HG03196 (cell line): ENCODE measurements at regions not wholly inside any gene's neighbourhood (a gene's known extent, or its start where the extent isn't known, plus 50 kb on each side); places are given as distances from the start of the nearest gene placed in this dataset.

Experiments
- ATAC-seq: cut with Tn5 transposase; IDR thresholded peaks from one replicate; pipeline ENCODE4 v1.9.1; 2021; ENCODE audit not compliant: unreplicated experiment

- ATAC-seq = no peak
Measured at GRCh38 chr13:73195091-73195490, 136.3 kb downstream of the KLF5 start.

- ATAC-seq = no peak
Measured at GRCh38 chr13:73194310-73194709, 135.5 kb downstream of the KLF5 start.

DNA sequence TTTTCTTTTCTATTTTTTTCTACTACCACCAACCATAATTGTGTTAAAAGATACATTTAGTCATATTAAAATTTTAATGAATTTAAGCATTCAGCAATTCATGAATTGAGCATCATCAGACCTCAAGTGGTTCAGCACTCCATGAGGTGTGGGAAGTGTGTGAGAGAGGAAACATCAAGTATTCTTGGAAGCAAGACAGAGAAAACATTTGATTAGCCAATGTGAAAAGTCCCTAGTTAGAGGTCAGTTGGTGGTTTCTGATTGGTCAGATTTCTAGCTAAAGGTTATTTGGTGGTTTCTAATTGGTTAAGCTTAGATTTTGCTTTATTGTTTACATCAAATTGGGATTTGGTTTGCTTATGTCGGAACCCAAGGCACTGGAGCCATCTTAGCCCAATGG is 134.7 kb downstream of the KLF5 start:
- ATAC-seq = no peak

DNA sequence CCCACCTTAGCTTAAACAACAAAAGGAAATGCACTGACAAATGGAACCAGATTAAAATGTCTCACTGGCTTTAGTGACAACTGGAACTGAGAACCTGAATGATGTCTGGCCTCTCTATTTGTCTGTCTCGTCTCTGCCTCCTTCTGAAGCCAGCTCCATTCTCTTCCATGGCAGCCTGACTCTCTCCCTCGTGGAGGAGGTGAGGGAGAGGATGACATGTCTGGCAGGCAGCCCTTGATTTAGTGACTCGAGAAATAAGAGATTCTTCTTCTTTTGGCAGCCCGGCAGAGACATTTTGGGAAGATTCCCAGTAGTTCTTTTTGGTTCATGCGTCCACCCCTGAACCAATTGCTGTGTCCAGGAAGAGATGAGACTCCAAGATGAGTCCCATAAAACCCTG is 131.7 kb downstream of the KLF5 start:
- no peak for ATAC-seq

DNA sequence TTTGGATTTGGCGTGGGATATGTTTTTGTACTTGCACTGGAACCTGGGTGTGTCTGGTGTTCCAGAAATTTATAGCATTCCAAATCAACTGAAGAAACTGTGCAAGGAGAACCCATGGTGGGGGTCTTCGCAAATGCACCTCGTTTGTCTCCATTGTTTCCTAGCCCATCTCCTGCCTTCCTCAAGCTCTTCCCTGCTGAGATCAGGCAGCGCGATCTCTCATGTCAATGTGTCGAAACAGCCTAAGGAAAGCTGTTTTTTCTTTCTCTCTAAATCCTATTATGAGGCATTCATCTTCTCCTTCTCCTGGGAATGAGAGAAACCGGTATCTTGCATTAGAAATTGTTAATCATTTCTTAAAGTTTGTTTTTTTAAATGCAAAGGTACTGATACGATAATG is 131.0 kb downstream of the KLF5 start:
- no peak for ATAC-seq

- ATAC-seq = no peak
Measured at GRCh38 chr13:73189362-73189761, 130.6 kb downstream of the KLF5 start.

GRCh38 chr13:73187106-73187505 is 128.3 kb downstream of the KLF5 start:
- no peak for ATAC-seq

DNA sequence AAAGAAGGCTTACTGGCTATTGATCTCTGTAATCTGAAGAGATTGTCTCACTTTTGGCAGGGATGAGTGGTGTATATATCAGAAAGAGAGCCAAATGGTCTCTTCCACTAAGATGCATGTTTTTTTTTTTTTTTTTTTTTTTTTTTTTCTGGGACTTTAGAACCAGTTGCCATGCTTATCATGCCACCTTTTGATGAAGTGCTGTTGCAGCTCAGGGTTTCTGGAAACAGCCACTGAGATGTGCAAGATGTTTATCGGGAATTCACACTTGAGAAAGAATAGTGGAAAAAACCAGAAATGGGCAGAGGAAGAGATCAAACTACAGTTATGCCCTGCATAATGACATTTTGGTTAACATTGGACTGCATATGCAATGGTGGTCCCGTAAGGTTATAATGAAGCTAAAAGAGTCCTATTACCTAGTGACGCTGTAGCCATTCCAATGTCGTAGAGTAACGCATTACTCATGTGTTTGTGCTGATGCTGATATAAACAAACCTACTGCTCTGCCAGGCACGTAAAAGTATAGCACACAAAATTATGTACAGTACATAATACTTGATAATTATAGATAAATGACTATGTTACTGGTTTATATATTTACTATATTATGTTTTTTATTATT is 121.0 kb downstream of the KLF5 start:
- no peak for ATAC-seq

DNA sequence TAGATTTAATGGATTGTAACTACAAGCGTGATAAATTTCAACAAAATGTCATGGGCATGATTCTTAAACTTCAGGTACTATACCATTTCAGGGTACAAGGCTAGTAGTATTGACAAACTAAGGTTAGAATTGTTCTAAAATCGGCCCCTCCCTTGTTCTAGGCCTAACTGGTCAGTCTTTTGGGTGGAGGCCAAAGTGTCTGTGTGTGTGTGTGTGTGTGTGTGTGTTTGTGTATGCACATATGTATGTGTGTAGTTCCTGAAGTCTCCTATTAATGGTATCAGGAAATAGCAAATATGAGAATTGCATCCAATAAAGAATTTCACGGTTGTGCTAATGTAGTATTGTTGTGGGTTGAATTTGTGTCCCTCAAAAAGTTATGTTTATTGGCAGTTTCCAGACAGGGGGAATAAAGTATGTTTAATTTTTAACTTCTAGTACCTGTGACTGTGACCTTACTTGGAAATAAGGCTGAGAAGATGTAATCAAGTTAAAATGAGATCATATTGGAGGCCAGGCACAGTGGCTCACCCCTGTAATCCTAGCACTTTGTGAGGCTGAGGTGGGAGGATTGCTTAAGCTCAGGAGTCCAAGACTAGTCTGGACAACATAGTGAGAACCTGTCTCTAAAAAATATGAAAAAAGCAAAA is 119.2 kb downstream of the KLF5 start:
- no peak for ATAC-seq

- ATAC-seq = no peak
Measured at GRCh38 chr13:73177017-73177416, 118.2 kb downstream of the KLF5 start.

DNA sequence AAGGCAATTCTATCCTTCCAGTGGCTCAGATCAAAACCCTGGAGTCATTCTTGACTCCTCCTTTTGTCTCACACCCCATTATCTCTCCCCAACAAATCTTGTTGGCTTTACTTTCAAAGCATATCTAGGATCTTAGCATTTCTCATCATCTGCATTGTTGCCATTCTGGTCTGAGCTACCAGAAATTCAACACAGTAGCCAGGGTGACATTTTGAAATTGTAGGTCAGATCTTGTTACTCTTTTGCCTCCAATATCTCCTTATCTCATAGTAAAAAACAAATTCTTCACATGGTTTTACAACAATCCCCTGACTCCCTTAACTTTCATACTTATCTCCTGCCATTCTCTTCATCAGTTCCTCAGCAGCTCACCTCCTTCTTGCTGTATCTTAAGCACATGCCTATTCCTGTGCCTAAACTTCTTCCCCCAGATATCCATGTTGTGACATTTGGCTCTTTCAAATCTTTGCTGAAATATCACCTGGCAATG is 115.8 kb downstream of the KLF5 start:
- no peak for ATAC-seq

DNA sequence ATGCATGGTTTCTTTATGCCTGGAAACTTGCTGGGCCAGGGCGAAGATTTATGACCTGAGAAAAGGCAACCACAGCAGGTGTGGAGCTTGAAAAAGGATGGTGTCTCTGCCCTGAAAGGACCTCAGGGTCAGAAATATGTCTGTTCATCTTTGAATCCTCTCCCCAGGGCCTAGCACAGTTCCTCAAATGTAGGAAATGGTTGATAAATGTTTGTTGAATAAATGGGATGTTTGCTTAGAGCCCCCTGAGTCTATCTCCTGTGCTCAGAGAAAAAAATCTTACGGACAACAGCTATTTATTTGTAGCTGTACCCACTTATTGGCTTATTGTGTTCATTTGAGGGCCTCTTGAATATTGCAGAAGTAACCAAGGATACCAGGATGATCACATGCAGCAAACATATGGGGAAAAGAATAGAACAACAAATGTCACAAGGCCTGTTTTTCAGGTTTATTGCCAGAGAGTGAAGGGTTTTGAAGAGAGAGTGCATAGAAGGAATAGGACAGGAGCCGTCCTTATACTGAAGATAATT is 114.5 kb downstream of the KLF5 start:
- ATAC-seq = no peak

GRCh38 chr13:73171926-73172325 is 113.1 kb downstream of the KLF5 start:
- ATAC-seq = no peak

GRCh38 chr13:73171271-73171682 is 112.5 kb downstream of the KLF5 start:
- ATAC-seq = no peak

GRCh38 chr13:73169971-73170370 is 111.2 kb downstream of the KLF5 start:
- no peak for ATAC-seq

GRCh38 chr13:73168953-73169401 is 110.2 kb downstream of the KLF5 start:
- ATAC-seq = no peak

GRCh38 chr13:73168226-73168952 is 109.6 kb downstream of the KLF5 start:
- ATAC-seq = no peak

GRCh38 chr13:73167028-73167820 is 108.4 kb downstream of the KLF5 start:
- ATAC-seq = no peak

- no peak for ATAC-seq
Measured at GRCh38 chr13:73166204-73166603, 107.4 kb downstream of the KLF5 start.

- no peak for ATAC-seq
Measured at GRCh38 chr13:73162912-73163911, 104.4 kb downstream of the KLF5 start.
